Renal cortical epithelial cell (primary cell): ENCODE measurements at regions not wholly inside any gene's neighbourhood (a gene's known extent, or its start where the extent isn't known, plus 50 kb on each side); places are given as distances from the start of the nearest gene placed in this dataset.

Experiments
- DNase-seq: peaks from one replicate; pipeline ENCODE4 v3.0.0-alpha.2; 2011; ENCODE audit warnings: low read depth

DNA sequence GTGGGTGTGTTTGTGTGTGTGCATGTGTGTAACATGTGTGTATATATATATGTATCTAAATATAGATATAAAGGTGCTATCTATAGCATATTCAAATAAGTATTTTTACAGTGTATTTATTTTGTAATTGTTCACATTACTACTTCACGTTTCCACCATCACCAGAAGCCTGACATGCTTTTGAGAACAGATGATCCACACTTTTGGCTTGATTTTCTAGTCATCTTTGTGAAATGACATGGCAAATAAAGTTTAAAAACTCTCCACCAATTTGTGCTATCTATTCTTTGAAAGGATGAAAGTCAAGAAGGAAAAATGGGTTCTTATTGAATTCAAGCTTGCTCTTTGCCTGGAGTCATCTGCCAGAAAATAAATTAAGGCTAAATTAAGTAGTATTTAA lies 294.0 kb upstream of the AKR1E2 start:
- DNase-seq, result no peak

DNA sequence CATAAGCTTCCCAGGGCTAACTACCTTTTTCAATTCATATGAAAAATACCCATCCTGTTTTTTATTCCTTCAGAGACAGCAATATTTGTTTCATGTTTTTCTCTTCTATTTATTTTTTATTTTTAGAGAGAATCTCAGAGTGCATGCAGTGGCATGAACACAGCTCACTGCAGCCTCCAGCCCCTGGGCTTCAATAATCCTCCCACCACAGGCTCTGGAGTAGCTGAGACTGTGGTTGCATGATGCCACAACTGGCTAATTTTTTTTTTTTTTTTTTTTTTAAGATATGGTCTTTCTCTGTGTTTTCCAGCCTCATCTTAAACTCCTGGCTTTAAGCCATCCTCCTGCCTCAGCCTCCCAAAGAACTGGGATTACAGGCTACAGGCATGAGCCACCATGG lies 296.7 kb upstream of the AKR1E2 start:
- no peak for DNase-seq

DNA sequence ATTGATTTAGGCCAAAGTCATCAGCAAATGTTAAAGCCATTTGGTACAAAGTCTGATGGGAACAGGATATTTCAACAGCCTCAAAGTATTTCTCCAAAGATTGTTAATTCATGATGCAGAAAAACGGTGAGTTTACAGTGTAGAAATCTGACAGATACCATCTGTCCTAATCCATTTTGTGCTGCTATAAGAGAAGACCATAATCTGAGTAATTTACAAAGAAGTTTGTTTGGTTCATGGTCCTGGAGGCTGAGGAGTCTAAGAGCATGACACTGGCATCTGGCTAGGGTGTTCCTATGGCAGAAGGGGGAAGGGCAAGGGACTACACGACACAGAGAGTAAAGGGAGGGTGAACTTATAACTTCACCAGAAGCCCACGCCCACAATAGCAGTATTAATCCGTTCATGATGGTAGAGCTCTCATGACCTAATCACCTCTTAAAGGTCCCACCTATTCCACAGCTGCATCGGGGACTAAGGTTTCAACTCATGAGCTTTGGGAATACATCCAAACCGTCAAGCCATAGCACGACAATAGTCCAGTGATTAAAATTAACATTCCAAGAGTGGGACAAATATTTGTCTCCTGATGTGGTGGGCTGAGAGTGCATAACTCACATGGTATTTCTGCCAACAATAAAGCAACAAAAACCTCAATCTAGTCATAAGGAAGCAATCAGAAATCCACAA lies 298.6 kb upstream of the AKR1E2 start:
- DNase-seq, result peak; percentile 48

DNA sequence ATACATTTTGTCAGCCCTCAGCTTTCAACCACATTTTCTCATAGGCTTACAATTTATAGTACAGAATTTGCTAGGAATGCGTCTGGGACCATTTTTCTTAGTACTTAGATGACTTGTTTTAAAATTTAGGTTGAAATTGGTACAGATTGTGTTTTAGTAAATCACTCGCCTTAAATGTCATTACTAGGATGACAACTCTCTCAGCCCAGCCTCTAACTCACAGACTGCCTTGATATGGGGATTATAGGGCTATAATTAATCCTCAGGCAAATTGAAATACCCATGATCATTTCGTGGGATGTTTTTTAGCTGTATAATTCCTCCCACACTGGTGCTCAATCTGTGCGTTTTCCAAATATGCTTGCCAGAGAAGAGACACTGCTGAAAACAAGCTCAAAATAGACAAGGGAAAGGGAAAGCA lies 299.7 kb upstream of the AKR1E2 start:
- no peak for DNase-seq

DNA sequence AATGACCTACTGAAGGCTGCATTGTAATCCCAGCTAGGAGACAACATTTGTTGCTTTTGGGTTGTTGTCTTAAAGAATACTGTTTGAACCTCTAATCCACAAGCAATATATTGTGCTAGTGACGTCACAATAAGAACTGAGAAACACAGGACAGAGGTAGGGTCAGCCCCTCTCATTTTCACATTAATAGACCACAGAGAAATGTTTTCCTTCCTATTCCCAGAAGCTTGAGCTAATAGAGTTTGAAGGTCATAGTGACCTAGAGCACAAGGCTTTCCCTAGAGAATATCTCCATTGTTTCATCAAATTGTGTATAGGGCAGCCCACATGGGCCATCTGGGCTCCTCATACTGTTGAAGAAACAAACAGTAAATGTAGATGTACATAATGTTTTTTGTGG lies 300.9 kb upstream of the AKR1E2 start:
- DNase-seq, result no peak

DNA sequence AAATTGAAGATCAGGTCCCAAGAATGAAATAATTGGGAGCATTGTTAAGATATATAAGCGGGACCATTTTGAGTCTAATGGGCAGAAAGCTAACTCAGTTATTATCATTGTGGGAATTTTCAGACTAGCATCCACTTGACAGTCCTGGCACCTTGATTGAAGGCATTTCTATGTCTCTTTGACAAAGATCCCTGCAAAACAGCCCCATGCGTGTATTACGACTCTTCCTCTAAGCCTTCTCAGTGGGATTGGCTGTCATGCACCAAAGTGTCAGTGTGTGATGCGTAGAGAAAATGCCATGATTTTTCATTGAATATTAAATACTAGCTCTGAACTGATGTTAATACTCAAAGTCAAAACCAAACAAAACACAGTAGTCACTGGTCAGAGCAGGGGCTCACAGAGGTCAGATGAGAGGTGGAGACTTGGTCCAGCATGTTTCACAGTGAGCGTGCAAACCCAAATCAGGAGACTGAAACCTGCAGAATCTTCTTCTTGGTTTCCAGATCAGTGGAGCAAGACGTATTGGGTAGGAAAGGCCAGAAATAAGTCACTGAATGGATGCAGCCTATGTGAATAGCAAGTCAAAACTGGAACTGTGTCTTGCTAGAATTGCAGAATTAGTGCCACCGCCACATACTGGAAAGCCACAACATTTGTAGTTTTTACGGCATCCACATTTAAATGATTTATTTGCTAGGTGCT lies 303.6 kb upstream of the AKR1E2 start:
- peak; percentile 90 for DNase-seq

DNA sequence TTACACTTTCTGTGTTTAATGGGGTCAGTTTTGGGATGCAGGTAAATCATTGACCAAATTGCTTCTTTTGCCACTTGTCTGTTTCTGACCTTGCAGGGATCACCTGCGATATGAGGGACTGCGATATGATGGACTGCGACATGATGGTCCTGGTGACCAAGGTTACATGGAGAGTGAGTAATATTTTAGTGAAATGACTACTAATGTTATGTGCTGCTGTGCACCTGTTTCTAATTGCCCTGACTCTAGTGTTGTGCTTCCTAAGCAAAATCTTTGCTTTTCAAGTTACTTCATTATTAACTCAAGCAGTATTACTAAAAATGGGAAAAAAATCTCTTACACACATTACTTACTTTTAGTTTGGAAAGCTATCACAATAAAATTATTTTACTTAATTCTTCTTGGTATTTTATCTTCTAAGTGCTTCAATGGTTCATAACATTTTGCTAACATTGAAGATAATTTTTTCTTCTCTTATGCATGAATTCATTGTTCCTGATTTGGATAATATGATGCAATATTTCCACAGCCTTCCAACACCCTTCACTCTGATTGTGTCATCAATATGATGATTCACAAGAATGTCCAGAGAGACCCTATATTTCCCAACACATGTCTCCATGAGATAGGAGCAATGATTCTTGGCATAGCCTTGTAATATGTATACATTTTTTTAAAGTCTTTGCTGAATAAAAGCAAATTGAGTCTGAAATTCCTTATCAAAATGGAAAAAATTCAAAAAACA lies 306.2 kb upstream of the AKR1E2 start:
- DNase-seq, result peak; percentile 67

DNA sequence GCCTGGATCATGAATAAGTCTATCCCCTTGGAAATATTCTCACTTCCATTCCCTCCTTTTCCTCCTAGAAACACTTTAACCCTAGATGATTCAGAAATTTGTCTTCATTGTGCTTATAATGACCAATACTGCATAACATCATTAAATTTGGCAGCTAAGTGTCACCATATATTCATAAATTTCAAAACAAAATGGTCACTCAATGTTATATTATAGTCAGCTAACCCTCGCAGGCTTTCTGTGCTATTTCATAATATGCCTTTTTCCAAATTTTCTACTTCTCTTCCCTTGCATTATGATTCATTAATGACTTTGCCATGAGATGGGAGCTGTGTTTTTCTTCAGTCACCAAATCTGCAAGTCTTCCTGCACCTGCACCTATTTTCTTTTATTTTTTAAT lies 308.3 kb upstream of the AKR1E2 start:
- no peak for DNase-seq

DNA sequence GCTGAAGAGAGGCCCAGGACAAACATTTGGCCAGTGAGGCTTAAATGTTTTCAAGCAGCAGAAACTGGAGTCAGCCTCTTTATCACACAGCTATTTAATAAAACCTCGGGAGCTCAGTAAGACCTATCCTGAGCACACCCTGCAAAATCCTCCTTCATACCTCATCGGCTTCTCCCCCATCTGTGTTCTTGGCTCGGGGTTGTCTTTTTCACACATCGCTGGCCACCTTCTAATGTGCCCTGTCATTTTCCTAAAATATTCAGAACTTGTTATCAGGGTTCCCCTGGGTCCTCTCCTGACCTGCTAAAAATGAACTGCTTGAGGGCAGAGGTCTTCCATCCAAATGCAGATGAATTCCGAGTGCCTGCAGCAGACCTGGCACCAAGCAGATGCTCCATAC lies 310.3 kb upstream of the AKR1E2 start:
- peak; percentile 27 for DNase-seq

DNA sequence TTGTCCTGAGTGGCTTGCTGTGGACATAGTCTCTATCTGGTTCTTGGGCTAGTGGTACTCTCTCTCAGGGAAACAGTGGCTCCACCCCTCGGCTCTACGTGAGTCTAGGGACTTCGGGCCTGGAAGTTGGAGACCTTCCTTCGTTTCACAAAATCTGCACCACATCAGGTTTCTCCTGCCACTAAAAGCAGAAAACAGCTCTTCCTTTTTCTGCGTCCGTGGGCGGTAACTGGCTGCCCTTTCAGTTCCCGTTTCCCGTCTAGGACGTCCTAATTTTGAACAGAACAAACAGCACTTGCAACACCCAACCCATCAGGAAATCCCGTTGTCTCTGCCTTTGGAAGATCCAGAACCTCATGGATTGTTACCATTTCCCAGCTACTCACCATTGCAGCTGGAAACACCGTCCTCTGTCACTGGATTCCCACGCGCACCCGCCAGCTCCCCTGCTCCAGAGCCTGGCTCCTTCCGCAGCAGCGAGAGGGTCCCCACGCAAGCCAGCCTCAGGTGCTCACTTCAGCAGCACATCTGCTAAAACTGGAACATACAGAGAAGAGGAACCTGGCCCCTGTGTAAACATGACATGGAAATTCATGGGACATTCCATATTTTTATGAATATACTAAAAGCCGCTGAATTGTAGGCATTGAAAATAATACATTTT lies 311.4 kb upstream of the AKR1E2 start:
- DNase-seq, result no peak

DNA sequence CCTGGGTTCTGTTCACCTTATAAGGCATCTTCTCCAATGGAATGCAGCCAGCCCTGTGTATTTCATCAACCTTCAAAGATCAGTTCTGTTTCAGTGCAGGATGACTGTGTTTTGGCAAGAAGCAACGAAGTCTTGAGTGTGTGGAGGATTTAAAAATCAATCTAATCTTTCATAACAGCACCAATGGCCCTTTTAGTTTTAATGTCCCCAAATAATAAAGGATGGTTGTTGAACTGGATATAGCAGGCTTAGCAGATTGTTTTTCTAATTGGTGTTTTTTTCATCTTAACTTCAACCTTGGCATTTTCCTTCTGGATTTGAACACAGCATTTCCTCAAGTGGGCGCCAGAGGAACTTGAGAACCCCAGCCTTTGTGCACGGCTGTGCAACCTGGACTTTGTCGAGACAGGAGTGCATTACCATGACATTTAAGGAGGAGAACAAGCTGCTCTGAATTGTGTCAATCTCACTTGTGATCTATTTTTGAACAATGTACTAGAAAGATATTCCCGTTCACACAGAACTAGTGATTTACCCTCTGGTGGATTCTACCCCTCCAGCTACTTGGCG lies 313.3 kb upstream of the AKR1E2 start:
- DNase-seq, result peak; percentile 78

DNA sequence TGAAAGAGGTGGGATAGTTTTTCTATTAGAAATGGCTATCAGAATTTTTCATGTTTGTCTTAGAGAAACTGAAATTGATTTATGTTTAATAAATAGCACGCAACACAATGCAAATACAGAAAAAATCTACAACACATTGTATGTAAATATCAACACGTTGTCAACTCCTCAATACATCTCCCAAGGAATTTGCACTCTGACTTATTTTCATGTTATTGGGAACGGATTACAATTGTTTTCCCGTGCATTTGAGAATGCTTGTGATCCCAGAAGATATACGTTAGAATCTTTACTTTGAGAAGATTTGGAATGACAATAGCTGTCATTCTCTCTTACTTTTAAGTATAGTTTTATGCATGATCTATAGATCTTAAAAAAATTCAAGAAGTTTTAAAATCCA lies 313.8 kb upstream of the AKR1E2 start:
- DNase-seq, result no peak

DNA sequence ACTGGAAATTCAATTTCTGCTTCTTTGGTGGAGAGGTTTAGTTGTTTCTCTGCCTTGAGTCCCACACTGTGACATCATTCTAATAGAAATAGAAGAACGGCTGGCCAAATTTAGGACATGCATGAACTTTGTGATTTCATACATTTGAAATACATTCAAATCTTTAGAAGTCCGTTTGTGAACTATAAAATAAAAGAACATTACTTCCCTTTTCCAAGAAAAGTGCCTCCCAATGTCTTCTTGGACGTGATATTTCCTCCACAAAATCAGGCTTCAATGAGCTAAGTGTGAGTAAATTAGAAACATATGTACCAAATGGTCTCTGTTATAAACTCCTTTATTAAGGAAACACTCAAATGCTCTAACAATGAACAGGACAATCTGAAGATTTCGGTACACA lies 314.5 kb upstream of the AKR1E2 start:
- DNase-seq, result no peak

DNA sequence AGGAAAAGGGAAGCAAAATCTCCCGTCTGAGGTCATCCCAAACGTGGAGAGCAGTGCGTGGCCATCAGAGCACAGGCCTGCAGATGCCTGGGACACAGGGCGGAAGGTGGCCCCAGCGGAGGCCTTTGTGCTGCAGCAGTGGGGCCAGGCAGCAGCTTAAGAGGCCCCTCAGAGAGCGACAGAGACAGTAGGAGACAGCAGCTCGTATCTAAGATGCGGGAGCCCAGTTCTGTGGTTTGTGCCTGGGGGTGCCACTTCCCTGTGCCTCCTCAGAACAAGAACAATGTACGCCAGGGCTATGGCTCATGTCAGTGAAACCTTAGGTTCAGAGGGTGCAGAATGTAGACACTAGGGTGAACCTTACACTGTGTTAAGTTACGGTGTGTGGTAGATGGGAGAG lies 316.6 kb upstream of the AKR1E2 start:
- no peak for DNase-seq

DNA sequence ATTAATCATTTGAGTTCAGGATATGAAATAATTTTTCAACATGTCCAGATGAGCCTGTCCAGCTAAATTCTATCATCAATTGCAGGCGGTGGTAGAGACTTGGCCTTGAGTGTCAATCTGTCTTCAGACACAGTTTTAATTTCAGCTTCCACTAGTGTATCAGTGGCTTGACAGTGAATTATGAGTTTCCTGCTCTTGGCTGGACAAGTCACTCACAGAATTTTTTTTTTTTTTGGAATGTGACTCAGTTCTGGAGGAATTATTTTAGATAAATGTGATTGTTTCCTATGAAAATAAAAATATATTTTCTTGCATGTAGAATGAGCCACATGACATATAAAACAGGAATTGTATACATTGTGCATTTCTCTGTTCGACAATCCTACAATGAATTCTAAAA lies 319.9 kb upstream of the AKR1E2 start:
- no peak for DNase-seq

DNA sequence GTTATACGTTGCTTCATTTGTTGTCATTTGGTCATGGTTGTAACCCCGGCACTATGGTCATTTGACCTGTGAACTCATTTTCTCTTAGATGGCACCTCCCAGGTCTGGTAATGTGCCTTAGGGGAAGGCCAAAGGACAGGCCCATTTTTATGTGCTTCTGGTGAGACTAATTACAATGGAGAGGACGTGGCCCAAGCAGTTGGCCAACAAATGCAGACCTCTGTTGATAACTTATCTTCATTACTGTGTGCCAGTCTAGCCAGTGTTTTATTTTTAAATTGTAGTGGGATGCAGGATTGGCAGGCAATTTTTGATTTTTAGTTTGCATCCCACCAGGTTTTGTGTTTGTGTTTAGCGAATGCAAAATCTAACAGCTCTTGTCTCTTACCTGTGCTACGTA lies 321.5 kb upstream of the AKR1E2 start:
- DNase-seq, result no peak

DNA sequence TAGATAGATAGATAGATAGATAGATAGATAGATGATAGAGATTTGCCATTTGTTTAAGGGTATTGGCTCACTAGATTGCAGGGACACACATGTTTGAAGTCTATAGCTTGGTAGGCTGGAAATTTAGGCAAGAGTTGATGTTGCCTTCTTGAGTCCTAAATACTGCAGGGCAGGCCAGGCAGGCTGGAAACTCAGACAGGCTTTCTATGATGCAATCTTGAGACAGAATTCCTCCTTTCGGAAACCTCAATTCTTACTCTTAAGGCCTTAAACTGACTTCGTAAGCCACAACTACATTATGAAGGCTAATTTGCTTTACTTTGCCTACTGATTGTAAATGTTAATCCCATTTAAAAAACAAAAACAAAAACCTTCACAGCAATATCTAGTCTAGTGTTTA lies 322.9 kb upstream of the AKR1E2 start:
- no peak for DNase-seq

DNA sequence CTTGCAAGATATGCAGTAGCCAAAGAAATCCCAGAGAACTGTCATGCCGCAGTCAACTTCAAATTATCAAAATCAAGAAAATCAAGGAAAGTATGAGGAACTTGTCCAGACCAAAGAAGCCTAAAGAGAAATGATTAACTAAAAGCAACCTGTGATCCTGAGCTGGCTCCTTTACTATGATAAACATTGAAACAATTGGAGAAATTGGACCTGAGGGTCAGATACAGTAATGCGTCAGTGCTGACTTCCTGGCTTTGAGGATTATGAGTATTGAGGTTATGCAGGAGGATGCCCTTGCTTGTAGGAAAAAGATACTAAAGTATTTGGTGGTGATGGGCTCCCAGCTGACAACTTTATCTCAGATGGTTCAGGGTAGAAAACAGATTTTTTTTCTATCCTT lies 324.7 kb upstream of the AKR1E2 start:
- peak; percentile 90 for DNase-seq

DNA sequence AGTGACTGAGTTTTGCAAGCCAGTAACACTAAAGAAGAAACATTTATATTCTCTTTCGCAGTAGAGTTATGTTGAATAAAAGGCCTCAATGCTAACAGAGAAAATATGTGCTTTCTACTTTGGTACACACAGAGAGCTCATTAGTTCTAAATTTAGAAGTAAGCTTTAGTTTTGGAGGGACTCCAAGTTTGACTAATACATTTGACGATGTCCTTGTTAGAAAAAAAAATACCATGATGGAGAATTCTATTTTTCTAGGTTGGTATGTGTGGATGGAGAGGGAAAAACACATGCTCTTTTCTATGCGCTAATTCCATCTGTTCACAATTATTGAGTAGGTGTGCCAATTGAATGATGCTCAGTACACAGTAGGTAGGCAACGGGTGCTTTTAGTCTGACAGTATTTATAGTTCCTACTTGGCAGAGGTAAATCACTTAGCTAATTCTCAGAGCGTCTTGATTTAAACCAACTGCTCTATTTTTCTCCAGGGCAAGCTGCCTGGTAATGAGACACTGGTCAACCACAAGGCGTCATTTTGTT lies 327.2 kb upstream of the AKR1E2 start:
- DNase-seq, result peak; percentile 88

DNA sequence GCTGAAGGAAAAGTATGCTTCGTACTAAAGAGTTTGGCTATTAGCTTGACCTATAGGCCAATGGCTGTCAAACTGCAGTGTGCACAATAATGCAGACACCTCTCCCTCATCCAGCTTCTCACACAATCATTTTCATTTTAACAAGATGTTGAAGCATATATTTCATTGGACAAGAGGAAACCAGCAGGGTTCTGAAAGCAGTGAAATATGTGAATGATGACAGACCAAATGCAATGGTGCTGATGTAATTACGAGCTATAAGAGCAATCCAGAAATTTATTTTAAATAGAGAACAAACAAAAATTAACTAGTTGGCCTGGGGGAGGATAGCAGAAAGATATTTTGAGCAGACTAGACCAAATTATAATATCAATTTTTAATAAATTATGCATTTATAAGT lies 331.5 kb upstream of the AKR1E2 start:
- DNase-seq, result no peak

DNA sequence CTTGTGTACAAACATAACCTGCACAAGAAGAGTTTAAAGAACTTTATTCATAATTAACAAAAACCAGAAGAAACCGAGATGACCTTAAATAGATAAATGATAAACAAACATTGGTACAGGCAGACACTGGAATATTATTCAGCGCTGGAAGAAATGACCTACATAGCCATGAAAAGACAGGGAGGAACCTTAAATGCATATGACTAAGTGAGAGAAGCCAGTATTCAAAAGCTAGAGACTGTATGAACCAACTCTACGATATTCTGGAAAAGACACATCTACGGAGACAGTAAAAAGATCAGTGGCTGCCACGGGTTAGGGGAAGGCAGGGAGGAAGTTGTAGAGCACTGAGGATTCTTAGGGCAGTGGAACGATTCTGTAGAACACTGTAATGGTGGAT lies 333.8 kb upstream of the AKR1E2 start:
- no peak for DNase-seq

DNA sequence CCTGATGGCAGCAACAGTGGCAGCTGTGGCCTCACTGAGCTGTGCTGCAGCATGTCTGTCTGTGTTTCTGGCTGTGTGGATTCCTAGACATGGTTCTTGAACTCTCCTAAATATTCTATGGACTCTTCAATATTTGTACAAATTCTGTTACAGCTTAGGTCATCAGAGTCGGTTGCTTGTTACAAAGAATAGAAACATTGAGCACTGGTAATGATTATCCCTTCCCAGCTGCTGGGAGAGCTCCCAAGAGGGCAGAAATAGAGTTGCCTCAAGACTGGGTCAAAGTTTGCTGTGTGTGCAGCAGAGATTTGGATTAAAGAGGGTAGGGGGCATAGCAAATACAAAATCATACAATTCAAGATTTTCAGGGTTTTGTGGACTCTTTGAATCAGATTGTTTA lies 337.1 kb upstream of the AKR1E2 start:
- DNase-seq, result peak; percentile 18
